GM19463 (cell line): ENCODE measurements at regions not wholly inside any gene's neighbourhood (a gene's known extent, or its start where the extent isn't known, plus 50 kb on each side); places are given as distances from the start of the nearest gene placed in this dataset.

Source experiments
- ATAC-seq: cut with Tn5 transposase; IDR thresholded peaks from one replicate; pipeline ENCODE4 v1.9.1; 2021; ENCODE audit warnings: mild to moderate bottlenecking, moderate library complexity; ENCODE audit not compliant: unreplicated experiment

DNA sequence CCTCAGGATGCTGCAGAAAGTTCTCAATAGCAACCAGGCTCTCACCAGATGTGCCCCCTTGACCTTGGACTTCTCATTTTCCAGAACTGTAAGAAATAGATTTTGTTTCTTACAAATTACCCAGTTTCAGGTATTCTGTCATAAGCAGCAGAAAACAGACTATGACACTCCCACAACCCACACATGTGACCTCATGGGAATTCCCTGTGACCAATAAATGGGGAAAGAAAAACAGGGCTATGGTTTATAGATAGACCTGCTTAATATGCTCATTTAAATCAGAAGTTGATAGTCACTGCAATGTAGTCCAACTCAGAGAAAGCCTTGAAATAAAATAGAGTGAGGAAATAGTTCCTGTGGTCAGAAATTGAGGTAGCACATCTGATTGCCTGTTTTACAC, 380.9 kb upstream of the PTBP2 start:
- peak; percentile 75 for ATAC-seq

DNA sequence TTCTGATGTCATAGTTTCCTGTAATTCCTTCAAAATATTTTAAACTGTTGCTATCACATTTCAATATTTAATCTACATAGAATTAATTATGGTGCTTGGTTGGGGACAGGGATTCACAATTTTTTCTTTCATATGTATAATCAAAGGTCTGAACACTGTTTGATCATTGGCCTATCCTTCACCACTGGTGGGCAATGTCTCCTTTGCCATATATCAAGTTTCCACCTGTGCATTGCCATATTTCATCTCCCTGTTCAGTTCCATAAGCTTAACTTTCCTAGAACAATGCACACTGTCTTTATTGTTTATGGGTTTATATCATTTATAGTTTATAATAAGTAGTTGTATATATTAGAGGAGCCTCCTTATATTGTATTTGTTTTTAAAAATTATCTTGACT, 374.9 kb upstream of the PTBP2 start:
- ATAC-seq: no peak

- no peak for ATAC-seq
Observed at GRCh38 chr1:96349896-96350295, 371.7 kb upstream of the PTBP2 start.

DNA sequence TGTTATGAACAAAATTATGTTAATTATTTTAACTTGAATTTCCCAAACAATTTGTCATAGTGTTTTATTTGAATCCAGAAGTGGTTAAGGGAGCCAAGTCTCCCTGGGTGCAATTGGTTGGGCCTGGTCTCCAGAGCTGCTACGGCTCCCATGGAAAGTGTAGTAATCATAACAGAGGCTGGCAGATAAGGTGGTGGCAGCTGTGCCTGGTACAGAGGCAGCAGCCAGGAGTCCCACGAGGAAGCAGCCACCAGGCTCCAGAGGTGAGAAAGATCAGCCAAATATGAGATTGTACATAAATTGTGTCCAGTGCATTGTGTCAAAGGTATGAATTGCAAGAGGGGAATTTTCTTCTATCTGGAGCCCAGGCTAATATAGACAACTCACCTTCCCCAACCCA, 368.9 kb upstream of the PTBP2 start:
- ATAC-seq: no peak

DNA sequence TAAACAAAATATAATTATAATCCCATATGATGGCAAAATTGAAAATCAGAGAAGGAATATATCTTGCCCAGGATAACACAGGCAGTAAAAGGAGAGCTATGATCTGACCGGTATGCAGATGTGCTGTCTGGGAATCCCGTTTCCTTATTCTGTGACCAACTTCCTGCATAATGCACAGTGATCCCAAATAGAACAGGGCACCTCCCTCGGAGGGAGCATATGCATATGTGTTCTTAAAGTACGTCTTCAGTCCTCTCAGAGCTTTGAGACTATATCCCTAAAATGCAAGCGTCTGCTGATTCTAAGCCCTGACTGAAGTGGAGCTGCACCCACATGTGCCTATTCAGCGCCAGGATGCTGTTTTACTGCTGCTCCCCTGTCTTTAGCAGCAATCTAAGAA, 366.1 kb upstream of the PTBP2 start:
- ATAC-seq: no peak

DNA sequence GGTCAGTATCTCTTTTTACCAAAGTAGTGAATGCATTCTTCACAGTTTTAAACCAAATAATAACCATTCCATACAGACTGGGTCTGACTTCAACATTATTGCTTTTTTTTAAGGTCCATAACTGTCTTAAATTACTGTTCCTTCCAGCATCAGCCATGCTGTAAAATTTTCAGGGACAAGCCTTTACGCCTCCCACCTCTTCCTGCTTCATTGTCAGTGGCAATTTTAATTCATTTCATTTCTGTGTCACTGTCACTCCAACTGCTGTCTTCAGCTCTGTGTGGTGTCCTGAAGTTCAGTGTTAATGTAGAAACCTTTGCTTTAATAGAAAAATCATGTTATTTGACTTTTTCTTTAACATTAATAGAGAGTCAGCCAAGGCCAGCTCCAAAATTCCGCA, 365.6 kb upstream of the PTBP2 start:
- no peak for ATAC-seq

DNA sequence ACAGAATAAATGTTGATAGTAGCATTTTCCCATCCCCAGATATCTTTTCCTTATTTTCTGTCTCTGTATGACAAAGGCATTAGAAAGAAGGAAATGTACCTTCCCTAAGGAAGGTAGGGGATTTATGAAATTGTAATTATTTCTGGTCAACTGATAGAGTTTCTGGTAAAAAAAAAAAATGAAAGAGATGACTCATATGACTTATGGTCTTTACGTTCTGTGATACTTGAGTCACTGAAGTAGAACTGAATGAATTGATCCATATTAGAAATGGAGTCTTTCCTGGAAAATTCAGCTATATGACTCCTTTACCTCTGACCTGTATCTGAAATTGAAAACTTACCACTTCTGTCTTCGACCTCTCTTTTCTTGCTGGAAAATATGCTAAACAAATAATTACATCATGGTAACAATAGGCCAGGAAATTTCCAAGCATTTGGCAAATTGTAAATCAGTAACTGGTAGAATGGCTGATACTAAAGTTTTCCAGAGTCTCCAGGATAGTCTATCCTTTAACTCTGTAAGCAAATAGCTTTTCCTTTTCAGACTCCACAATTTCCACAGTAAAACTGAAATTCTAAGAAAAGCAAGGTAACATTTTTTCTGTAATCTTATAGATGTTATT, 364.3 kb upstream of the PTBP2 start:
- ATAC-seq: no peak

DNA sequence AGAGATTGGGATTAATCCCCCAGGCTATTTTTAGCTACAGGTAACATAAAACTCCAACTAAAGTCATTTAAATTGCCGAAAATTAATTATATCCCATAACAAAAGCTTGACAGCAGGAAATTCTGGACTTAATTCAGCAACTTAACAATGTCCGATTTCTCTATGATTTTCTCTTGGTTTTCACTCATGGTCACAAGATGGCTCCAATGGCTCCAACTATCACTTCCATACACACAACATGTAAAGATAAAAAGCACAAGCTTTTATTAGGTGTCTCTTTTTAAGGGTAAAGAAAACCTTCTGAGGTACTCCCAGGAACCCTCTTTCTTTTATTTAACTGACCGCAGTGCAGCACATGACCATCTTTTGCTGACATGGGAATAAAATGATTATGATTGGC, 363.5 kb upstream of the PTBP2 start:
- ATAC-seq: no peak

GRCh38 chr1:96360036-96360795, 361.4 kb upstream of the PTBP2 start:
- ATAC-seq: no peak

DNA sequence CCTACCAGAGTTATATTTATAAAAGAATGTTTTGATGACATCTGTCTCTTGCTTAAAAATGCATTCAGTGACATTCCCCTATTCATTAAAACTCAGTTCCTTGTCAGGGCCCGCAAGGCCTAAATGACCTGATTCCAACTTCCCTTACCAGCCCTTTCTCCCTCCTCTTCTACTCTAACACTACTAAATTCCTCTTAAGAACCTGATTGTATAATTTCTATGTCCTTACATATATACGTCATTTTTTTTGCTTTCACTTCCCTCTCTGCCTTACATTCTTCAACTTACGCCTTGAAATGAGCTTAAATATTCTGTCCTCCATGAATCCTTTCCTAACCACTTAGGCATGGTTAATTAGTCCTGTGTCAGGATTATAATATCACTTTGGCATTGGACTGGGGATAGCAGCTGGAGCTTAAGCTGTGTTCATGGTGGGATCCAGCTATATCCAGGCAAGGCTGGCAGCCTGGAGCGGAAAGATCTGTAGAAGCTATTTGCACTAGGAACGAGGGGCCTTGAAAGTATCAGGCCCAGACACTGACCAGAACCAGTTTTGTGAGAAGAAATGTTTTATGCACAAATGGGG, 360.2 kb upstream of the PTBP2 start:
- no peak for ATAC-seq

- ATAC-seq: no peak
Observed at GRCh38 chr1:96361961-96362360, 359.6 kb upstream of the PTBP2 start.

DNA sequence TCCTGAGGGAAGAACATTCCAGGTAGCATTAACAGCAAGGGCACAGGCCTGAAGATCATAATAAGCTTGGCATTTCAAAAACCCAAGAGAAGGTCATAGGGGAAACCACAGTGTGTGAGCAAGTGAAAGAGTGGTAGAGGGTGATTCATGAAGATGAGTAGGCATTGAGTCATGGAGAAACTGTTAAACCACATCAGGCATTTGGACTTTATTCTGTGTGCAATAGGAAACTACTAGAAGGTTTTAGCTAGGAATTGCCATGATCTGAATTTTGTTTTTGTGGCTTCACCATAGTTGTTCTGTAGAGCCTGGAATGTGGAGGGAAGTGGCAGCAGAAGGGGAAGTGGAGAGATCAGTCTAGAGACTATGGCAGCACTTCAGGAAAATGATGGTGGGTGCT, 359.0 kb upstream of the PTBP2 start:
- ATAC-seq: peak; percentile 91

GRCh38 chr1:96363826-96364225, 357.8 kb upstream of the PTBP2 start:
- ATAC-seq: no peak

DNA sequence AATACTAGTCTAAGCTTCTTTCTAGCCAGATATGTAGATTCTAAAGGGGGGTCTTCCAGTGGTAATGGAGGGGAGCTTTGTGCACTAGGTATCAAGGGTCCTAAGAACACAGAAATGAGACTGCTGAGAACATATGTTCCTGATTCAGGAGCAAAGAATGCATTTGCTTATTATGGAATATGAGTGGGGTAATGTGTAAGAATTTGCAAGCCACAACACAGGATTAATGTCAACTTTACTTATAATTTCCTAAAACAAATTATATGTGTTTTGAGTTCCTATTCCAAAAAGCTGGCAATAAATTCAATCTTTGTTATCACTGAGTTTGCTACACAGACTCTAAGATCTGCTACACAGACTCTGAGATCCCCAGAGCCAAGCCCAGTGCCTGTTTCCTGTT, 357.0 kb upstream of the PTBP2 start:
- ATAC-seq: no peak

DNA sequence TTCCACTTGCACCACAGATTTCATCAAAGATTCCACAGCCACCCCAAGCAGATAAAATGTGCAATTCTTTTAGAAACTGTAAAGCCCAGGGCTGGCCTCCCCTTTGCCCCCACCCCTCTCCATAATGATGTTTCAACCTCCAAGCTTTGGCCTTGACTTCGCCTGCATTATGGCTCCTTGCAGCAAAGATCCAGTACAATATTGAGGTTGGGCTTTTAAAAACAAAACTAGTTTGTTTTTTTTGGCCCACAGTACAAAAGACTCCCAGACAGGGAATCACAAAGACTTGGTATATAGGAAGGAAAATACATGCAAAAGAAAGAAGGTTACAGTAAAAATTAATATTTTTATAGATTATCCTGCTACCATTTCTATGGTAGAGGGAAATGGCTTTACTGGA, 356.5 kb upstream of the PTBP2 start:
- ATAC-seq: no peak

DNA sequence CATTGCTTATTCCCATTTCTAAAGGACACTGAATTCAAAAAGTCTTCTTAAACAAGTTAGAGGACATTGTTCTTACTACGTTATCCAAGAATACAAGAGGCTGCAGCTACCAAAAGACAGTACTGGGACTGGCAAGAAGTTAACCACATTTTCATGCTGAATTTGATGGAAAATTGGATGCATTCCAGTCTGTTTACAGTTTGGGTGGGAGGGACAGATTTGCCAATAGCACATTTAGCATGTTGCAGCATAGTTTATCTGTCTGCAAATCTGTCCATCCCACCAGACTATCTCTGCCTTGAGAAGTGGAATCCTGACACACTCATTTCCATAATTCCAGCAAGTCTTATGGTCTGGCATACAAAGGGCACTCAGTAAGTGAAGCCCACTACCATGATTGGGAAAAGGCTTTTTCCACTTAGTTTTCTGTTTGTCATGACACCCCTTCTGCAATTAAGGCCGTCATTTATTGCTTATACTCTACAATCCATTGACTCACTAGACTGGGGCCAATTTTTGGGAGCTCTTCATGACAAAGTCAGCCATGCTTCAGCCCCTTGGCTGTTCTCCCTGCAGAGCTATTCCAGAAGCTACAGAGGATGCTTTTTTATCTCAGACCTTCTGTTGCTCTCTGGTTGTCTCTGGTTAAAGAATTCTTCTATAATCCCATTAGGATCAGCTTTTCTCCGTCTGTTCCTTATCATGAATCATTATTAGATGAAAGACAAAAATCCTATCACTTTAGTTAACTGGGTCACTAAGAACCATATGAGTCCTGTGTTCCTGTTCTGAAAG, 355.8 kb upstream of the PTBP2 start:
- ATAC-seq: no peak

- no peak for ATAC-seq
Observed at GRCh38 chr1:96366516-96366915, 355.1 kb upstream of the PTBP2 start.

GRCh38 chr1:96367791-96368190, 353.8 kb upstream of the PTBP2 start:
- ATAC-seq: no peak

DNA sequence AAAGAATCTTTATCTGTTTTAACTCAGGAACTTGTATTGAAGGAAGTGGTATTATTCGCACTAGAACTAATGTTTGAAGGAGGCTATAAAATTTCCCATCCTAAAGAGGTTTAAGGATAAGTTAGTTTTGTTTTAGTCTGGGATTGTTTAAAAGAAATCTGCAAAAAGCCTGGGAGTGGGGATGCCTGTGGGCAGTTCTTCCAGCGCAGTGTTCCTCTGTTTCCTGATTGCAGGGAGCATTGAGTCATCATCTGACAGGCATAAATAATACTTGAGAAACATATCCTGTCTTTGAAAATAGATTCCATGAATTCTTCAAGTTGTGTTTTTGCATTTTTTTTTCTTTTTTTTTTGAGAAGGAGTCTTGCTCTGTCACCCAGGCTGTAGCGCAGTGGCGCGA, 350.8 kb upstream of the PTBP2 start:
- ATAC-seq: no peak

DNA sequence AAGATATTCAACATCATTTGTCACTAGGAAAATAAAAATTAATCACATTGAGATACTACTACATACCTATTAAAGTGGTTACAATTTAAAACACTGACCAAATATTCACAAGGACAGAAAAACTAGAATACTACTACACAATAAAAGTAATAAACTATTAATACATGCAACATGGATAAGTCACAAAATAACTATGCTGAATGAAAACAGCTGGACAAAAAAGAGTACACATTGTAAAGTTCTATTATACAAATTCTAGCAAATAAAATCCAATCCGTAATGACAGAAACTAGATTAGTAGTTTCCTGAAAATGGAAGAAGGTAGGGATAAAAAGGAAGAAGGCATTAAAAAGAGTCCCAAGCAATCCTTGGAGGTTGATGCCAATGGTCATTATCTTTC, 348.7 kb upstream of the PTBP2 start:
- no peak for ATAC-seq

DNA sequence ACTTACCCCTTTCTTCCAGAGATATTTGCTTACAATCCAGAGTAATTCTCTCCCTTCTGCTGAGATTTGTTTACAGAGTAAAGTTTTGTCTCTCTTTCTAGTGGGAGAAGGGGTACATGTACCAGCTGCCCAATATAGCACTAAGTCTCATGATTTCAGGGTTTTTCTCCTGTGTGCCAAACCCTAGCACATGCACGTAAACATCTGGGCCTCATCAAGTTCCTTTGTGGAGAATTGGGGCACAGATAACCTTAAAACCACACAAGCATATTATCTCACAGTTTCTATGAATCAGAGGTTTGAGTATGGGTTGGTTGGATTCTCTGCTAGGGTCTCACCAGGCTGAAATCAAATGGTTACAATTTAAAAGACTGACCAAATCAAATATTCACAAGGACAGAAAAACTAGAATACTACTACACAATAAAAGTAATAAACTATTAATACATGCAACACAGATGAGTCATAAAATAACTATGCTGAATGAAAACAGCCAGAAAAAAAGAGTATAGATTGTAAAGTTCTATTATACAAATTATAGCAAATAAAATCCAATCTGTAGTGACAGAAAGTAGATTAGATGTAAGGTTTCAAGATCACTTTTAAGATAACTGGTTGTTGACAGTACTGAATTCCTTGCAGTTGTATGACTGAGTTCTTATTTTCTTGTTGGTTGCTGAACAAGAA, 347.4 kb upstream of the PTBP2 start:
- ATAC-seq: no peak
